ENCODE measurements at regions not wholly inside any gene's neighbourhood (a gene's known extent, or its start where the extent isn't known, plus 50 kb on each side); places are given as distances from the start of the nearest gene placed in this dataset.

DNA sequence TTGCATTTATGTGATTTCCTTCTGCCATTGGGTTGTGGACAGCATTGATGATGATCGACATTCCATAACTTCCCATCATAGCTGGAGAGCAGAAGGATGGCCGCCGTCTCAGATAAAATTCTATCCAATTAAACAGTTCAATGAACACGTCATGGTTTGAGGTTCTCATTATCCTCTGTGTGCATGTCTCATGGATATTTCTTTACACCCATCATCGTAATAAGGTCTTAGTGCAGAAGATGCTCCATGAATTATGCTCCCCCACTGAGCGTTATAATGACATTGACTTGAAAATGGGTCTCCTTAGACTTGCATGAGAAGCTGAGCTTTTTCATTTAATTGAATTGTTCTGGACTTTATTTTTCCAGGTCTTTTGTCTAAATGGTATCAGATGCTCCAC lies 92.1 kb downstream of the TRIM42 start:
- TF ChIP-seq, protein P1, sequence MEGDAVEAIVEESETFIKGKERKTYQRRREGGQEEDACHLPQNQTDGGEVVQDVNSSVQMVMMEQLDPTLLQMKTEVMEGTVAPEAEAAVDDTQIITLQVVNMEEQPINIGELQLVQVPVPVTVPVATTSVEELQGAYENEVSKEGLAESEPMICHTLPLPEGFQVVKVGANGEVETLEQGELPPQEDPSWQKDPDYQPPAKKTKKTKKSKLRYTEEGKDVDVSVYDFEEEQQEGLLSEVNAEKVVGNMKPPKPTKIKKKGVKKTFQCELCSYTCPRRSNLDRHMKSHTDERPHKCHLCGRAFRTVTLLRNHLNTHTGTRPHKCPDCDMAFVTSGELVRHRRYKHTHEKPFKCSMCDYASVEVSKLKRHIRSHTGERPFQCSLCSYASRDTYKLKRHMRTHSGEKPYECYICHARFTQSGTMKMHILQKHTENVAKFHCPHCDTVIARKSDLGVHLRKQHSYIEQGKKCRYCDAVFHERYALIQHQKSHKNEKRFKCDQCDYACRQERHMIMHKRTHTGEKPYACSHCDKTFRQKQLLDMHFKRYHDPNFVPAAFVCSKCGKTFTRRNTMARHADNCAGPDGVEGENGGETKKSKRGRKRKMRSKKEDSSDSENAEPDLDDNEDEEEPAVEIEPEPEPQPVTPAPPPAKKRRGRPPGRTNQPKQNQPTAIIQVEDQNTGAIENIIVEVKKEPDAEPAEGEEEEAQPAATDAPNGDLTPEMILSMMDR (IDR thresholded peaks at IDR 0.05): no peak
- TF ChIP-seq POLR2A (IDR thresholded peaks at IDR 0.05): no peak

All from body of pancreas (tissue), 4 donors.